ENCODE measurements at regions not wholly inside any gene's neighbourhood (a gene's known extent, or its start where the extent isn't known, plus 50 kb on each side); places are given as distances from the start of the nearest gene placed in this dataset.

DNA sequence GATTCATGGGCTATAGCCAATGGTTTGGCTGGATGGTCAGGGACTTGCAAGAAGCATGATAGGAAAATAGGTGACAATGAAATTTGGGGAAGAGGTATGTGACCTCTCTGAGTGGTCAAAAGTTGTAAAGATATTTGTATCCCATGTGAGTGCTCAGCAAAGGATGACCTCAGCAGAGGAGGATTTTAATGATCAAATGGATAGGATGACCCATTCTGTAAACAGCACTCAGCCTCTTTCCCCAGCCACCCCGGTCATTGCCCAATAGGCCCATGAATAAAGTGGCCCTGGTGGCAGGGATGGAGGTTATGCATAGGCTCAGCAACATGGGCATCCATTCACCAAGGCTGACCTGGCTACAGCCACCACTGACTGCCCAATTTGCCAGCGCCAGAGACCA lies 138.4 kb upstream of the SPDL1 start:
- H4K91ac ChIP-seq (ENCODE audit: low read depth, low read length, poor library complexity) = no peak overlapping the region
- peaks cover 0 to 4% (median 0%) of the 10 kb centered on the region in 3 experiments for H3K27me3 ChIP-seq (ENCODE audit: control insufficient read depth in 3 of 3, insufficient read depth in 3 of 3, low read depth in 1 of 3, low read length in 3 of 3)
- no peaks in the 10 kb centered on the region for H3K79me1 ChIP-seq (ENCODE audit: low read depth, low read length)
- no peaks in the 10 kb centered on the region for H3K9me3 ChIP-seq (replicated peaks in 1 of 2; ENCODE audit: control insufficient read depth in 2 of 2, insufficient read depth in 1 of 2, low read depth in 1 of 2, low read length in 2 of 2)
- H2AFZ ChIP-seq (ENCODE audit: low read length) = no peak overlapping the region
- H2BK15ac ChIP-seq (ENCODE audit: low read length) = no peak overlapping the region
- no peak overlapping the region for H2AK5ac ChIP-seq (ENCODE audit: low read depth, low read length)
- H3K18ac ChIP-seq (ENCODE audit: low read length) = peak overlapping the region; percentile 4
- H3K4ac ChIP-seq (ENCODE audit: low read length) = no peak overlapping the region
- no peaks in the 10 kb centered on the region for H3K36me3 ChIP-seq (replicated peaks in 1 of 2; ENCODE audit: control insufficient read depth in 2 of 2, insufficient read depth in 2 of 2, low read length in 2 of 2)
- no peak overlapping the region for H2BK12ac ChIP-seq (ENCODE audit: low read length)
- WGBS, 2 donors (ENCODE audit: extremely low coverage in 2 of 2, insufficient read length in 2 of 2, insufficient replicate concordance in 1 of 2) = no CpG with 5 or more reads among the region's 2 CpGs
- no peaks in the 10 kb centered on the region for H3K4me1 ChIP-seq (ENCODE audit: control insufficient read depth in 2 of 2, insufficient read depth in 1 of 2, low read depth in 1 of 2, low read length in 2 of 2)
- no peak overlapping the region for H3K23ac ChIP-seq (ENCODE audit: low read depth, low read length, poor library complexity)
- no peak for DNase-seq (ENCODE audit: low spot score)
- H3K9ac ChIP-seq (ENCODE audit: low read depth, low read length, poor library complexity) = no peak overlapping the region
- H2BK120ac ChIP-seq (ENCODE audit: low read depth, low read length) = no peak overlapping the region
- H3K14ac ChIP-seq (ENCODE audit: low read length) = no peak overlapping the region
- no peak overlapping the region for H3K4me2 ChIP-seq (ENCODE audit: insufficient read depth, low read length, poor library complexity, severe bottlenecking)
- no peak overlapping the region for H4K8ac ChIP-seq (ENCODE audit: low read depth, low read length)
- H2BK5ac ChIP-seq (ENCODE audit: low read length) = no peak overlapping the region
- H3K4me3 ChIP-seq (ENCODE audit: low read length in 2 of 2) = no peak overlapping the region
- H3K27ac ChIP-seq (replicated peaks; ENCODE audit: low read length) = no peak overlapping the region

DNA sequence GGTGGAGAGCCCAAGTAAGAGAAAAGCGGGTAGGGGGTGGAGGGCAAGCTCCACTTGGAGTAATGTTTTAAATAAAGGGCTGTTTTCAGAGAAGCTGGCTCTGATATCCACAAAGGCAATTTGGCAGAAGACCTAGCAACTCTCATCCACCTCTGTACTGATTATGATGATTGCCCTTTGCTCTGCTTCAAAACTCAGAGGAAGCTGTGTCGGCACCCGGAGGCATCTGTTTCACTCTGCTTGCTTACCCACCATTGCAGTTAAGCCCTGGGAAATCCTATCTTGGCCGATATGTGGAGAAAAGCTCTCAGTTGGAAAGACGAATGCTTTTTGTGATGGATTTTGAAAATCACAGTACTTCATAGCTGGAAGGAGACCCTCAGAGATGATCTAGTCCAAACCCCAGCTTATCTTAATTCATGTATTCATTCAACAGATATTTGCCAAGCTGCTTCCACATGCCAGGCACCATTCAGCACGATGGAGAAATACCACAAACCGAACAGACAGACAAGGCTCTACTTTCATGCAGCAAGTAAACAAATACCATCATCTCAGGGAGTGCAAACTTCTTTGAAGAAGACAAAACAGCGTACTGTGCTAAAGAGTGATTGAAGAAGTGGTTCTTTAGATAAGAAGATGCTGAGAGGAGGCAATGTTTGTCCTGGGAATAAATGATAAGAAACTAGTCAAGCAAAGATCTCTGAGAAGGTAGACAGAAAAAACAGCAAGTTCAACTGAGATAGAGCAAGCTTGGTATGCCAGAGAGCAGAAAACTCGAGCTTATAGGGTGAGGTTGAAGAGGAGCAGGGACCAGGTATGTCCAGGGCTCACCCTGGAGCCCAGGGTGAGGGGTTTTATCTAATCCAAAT lies 140.4 kb upstream of the SPDL1 start:
- Histone ChIP-seq H3K27me3 (ENCODE audit: control insufficient read depth in 3 of 3, insufficient read depth in 3 of 3, low read depth in 1 of 3, low read length in 3 of 3) (peaks cover 0 to 4% (median 0%) of the 10 kb centered on the region in 3 experiments), H4K8ac (ENCODE audit: low read depth, low read length) (no peak overlapping the region), H3K4me2 (ENCODE audit: insufficient read depth, low read length, poor library complexity, severe bottlenecking) (no peak overlapping the region), H2BK15ac (ENCODE audit: low read length) (no peak overlapping the region), H2AK5ac (ENCODE audit: low read depth, low read length) (no peak overlapping the region), H3K9me3 (replicated peaks in 1 of 2; ENCODE audit: control insufficient read depth in 2 of 2, insufficient read depth in 1 of 2, low read depth in 1 of 2, low read length in 2 of 2) (no peaks in the 10 kb centered on the region), H3K14ac (ENCODE audit: low read length) (no peak overlapping the region), H3K4me3 (ENCODE audit: low read length in 2 of 2) (no peak overlapping the region), H3K18ac (ENCODE audit: low read length) (no peak overlapping the region), H3K36me3 (replicated peaks in 1 of 2; ENCODE audit: control insufficient read depth in 2 of 2, insufficient read depth in 2 of 2, low read length in 2 of 2) (no peaks in the 10 kb centered on the region), H2BK12ac (ENCODE audit: low read length) (no peak overlapping the region), H2BK120ac (ENCODE audit: low read depth, low read length) (no peak overlapping the region), H3K79me1 (ENCODE audit: low read depth, low read length) (no peaks in the 10 kb centered on the region), H2AFZ (ENCODE audit: low read length) (no peak overlapping the region), H3K9ac (ENCODE audit: low read depth, low read length, poor library complexity) (no peak overlapping the region), H3K4me1 (ENCODE audit: control insufficient read depth in 2 of 2, insufficient read depth in 1 of 2, low read depth in 1 of 2, low read length in 2 of 2) (no peaks in the 10 kb centered on the region), H3K4ac (ENCODE audit: low read length) (no peak overlapping the region), H3K27ac (replicated peaks; ENCODE audit: low read length) (no peak overlapping the region), H3K23ac (ENCODE audit: low read depth, low read length, poor library complexity) (no peak overlapping the region), H4K91ac (ENCODE audit: low read depth, low read length, poor library complexity) (no peak overlapping the region), H2BK5ac (ENCODE audit: low read length) (no peak overlapping the region)
- WGBS, 2 donors (ENCODE audit: extremely low coverage in 2 of 2, insufficient read length in 2 of 2, insufficient replicate concordance in 1 of 2) = no CpG with 5 or more reads among the region's 9 CpGs
- no peak for DNase-seq (ENCODE audit: low spot score)

DNA sequence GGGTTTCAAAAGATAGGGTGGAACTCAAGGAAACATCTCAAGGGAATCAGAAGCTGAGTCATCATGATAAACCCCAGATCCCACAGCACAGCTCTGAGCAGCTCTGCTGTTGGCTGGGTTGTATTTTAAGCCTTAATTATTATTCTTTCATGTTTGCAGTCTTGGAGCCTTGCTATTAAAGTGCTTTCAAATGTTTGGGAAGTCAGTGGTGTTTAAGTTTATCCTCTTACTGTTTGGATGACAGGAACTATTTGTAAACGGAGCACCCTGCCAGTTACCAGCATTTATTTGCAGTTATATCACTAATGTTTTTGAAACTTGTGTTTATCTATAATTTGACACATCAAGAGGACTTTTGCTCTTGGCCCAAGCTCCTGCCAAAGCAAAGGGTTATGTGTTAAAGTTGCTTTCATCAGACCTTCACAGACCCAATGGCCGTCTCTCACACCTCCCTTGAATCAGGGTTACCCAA lies 141.1 kb upstream of the SPDL1 start:
- Histone ChIP-seq H3K4ac (ENCODE audit: low read length) (no peak overlapping the region), H2AK5ac (ENCODE audit: low read depth, low read length) (no peak overlapping the region), H2BK120ac (ENCODE audit: low read depth, low read length) (no peak overlapping the region), H3K14ac (ENCODE audit: low read length) (no peak overlapping the region), H2BK12ac (ENCODE audit: low read length) (no peak overlapping the region), H3K9ac (ENCODE audit: low read depth, low read length, poor library complexity) (no peak overlapping the region), H2BK5ac (ENCODE audit: low read length) (no peak overlapping the region), H3K27ac (replicated peaks; ENCODE audit: low read length) (no peak overlapping the region), H3K18ac (ENCODE audit: low read length) (no peak overlapping the region), H3K4me3 (ENCODE audit: low read length in 2 of 2) (no peak overlapping the region), H2BK15ac (ENCODE audit: low read length) (no peak overlapping the region), H3K79me1 (ENCODE audit: low read depth, low read length) (no peaks in the 10 kb centered on the region), H3K9me3 (replicated peaks in 1 of 2; ENCODE audit: control insufficient read depth in 2 of 2, insufficient read depth in 1 of 2, low read depth in 1 of 2, low read length in 2 of 2) (no peaks in the 10 kb centered on the region), H4K8ac (ENCODE audit: low read depth, low read length) (no peak overlapping the region), H3K4me1 (ENCODE audit: control insufficient read depth in 2 of 2, insufficient read depth in 1 of 2, low read depth in 1 of 2, low read length in 2 of 2) (no peaks in the 10 kb centered on the region), H3K27me3 (ENCODE audit: control insufficient read depth in 3 of 3, insufficient read depth in 3 of 3, low read depth in 1 of 3, low read length in 3 of 3) (peaks cover 0 to 4% (median 0%) of the 10 kb centered on the region in 3 experiments), H3K36me3 (replicated peaks in 1 of 2; ENCODE audit: control insufficient read depth in 2 of 2, insufficient read depth in 2 of 2, low read length in 2 of 2) (no peaks in the 10 kb centered on the region), H4K91ac (ENCODE audit: low read depth, low read length, poor library complexity) (no peak overlapping the region), H2AFZ (ENCODE audit: low read length) (no peak overlapping the region), H3K23ac (ENCODE audit: low read depth, low read length, poor library complexity) (no peak overlapping the region), H3K4me2 (ENCODE audit: insufficient read depth, low read length, poor library complexity, severe bottlenecking) (no peak overlapping the region)
- WGBS, 2 donors (ENCODE audit: extremely low coverage in 2 of 2, insufficient read length in 2 of 2, insufficient replicate concordance in 1 of 2) = no CpG with 5 or more reads among the region's 2 CpGs
- DNase-seq (ENCODE audit: low spot score) = no peak

DNA sequence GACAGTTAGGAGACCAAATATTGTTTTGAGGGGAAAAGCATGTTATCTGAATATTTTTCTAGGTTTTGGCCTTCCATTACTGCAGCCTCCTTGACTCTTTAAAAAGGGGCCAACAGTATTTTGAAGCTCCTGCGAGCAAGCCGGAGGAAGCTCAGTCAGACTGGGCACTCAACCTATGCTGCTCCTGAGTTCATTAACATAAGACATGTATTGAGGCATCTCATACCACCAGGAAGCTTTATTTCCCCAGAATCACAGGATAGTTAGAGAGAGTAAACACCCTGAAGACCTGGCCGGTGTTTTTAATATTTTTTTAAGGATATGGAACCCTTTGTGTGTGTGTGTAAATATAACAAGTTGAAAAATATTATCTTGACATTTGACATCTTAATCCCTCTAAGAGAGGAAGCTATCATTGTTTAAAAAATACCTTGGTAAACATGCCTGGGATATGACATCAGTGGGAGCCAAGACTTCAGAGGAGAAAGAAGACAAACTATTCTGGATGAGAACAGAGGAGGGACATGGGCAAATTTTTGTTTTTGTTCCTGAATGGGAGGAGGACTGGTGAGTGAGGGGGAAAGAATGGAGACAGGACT lies 139.3 kb upstream of the SLIT3 start:
- Histone ChIP-seq H3K4me2 (ENCODE audit: insufficient read depth, low read length, poor library complexity, severe bottlenecking) (no peak overlapping the region), H3K14ac (ENCODE audit: low read length) (no peak overlapping the region), H2BK12ac (ENCODE audit: low read length) (no peak overlapping the region), H3K27me3 (ENCODE audit: control insufficient read depth in 3 of 3, insufficient read depth in 3 of 3, low read depth in 1 of 3, low read length in 3 of 3) (peaks cover 0 to 4% (median 0%) of the 10 kb centered on the region in 3 experiments), H2BK15ac (ENCODE audit: low read length) (no peak overlapping the region), H2BK120ac (ENCODE audit: low read depth, low read length) (no peak overlapping the region), H4K91ac (ENCODE audit: low read depth, low read length, poor library complexity) (no peak overlapping the region), H3K18ac (ENCODE audit: low read length) (no peak overlapping the region), H3K79me1 (ENCODE audit: low read depth, low read length) (no peaks in the 10 kb centered on the region), H3K36me3 (replicated peaks in 1 of 2; ENCODE audit: control insufficient read depth in 2 of 2, insufficient read depth in 2 of 2, low read length in 2 of 2) (no peaks in the 10 kb centered on the region), H4K8ac (ENCODE audit: low read depth, low read length) (no peak overlapping the region), H3K9ac (ENCODE audit: low read depth, low read length, poor library complexity) (no peak overlapping the region), H3K23ac (ENCODE audit: low read depth, low read length, poor library complexity) (no peak overlapping the region), H2BK5ac (ENCODE audit: low read length) (no peak overlapping the region), H3K4me3 (ENCODE audit: low read length in 2 of 2) (no peak overlapping the region), H3K4me1 (ENCODE audit: control insufficient read depth in 2 of 2, insufficient read depth in 1 of 2, low read depth in 1 of 2, low read length in 2 of 2) (peaks cover 0 to 7% of the 10 kb centered on the region in 2 donors), H3K4ac (ENCODE audit: low read length) (no peak overlapping the region), H3K27ac (replicated peaks; ENCODE audit: low read length) (no peak overlapping the region), H3K9me3 (replicated peaks in 1 of 2; ENCODE audit: control insufficient read depth in 2 of 2, insufficient read depth in 1 of 2, low read depth in 1 of 2, low read length in 2 of 2) (no peaks in the 10 kb centered on the region), H2AK5ac (ENCODE audit: low read depth, low read length) (no peak overlapping the region), H2AFZ (ENCODE audit: low read length) (no peak overlapping the region)
- no CpG with 5 or more reads among the region's 3 CpGs for WGBS, 2 donors (ENCODE audit: extremely low coverage in 2 of 2, insufficient read length in 2 of 2, insufficient replicate concordance in 1 of 2)
- no peak for DNase-seq (ENCODE audit: low spot score)

Data from neuronal stem cell (in vitro differentiated cells).